Stimulated activated naive CD4-positive, alpha-beta T cell (primary cell): ENCODE measurements at regions not wholly inside any gene's neighbourhood (a gene's known extent, or its start where the extent isn't known, plus 50 kb on each side); places are given as distances from the start of the nearest gene placed in this dataset.

Experiments
- DNase-seq, 6 experiments: peaks; one replicate each; lab custom pipeline; 2025; lab: John Stamatoyannopoulos, UW

DNA sequence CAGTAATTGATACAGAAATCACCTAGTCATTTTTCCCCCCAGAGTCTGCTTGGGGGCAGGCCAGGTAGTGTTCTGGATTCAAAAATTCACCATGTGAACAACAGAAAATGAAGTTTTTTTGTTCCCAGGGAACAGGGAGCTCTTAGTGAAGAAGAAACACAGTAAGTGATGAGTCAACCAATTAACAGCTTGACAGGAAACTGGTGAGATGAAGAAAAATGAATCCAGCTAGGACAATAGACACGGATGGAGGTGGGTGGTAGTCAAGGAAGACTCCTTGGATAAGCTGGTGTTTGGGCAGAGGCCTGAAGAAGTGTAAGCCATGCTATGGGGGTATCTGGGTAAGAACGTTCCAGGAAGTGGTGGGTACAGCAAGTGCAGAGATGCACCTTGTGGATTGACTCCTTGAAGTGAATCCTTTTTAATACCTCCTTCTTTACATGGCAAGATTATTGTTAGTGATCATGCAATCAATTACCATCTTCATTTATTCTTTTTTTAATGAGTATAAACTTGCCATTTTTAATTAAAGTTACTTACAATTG is 339.9 kb upstream of the RGMA start:
- no peak for DNase-seq

DNA sequence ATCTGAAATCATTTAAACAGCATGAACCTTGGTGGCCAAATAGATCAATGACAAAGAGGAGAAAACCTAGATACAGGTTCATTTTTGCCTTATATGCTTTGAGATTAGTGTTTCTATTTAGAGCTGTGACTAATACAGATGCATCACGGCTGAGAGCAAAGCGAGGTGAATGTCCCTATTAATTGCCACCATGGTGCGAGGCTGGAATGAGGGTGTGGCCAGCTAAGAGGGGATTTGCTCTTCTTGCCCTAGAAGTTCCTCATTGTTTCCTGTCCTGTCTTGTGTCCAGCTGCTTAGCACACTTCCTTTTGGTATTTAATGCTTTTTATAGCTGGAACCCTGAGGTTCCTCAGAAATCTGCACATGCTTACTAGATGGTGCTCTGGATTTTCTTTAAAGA is 339.1 kb upstream of the RGMA start:
- no peak for DNase-seq

GRCh38 chr15:93424131-93424530 is 335.1 kb upstream of the RGMA start:
- no peak for DNase-seq

- no peak for DNase-seq
Observed at GRCh38 chr15:93422476-93422875, 333.5 kb upstream of the RGMA start.

GRCh38 chr15:93420477-93420876 is 331.5 kb upstream of the RGMA start:
- DNase-seq: no peak

- no peak for DNase-seq
Observed at GRCh38 chr15:93420050-93420452, 331.0 kb upstream of the RGMA start.

DNA sequence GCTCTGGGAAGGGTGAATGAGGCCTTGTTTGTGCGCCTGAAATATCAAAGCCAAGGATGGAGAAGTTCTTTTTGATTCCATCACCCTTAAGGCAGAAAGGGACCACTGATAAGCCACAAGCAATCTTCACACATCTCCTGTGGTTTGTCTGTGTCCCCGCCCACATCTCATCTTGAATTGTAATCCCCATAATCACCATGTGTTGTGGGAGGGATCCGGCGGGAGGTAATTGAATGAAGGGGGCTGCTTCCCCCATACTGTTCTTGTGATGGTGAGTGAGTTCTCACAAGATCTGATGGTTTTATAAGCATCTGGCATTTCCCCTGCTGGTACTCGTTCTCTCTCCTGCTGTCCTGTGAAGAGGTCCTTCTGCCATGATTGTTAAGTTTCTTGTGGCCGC is 329.6 kb upstream of the RGMA start:
- DNase-seq: no peak

DNA sequence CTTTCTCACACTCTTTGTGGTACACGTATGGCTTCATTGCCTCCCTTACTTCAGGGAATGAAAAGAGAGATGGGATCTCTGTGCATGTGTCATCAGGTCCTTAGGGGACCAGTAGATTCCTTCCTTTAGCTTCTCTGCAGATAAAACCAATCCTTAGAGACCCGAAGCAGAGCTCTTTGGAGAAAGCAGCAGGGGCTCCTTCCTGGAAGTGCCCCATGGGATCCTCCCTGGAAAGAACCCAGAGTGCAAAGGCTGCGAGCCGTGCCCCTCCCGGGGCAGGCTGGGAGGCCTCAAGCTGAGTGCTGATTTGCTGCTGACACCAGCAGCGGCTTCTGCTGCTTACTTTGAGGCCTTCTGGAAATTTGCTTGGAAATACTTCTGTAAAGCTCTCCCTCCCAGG is 328.6 kb upstream of the RGMA start:
- DNase-seq: no peak

DNA sequence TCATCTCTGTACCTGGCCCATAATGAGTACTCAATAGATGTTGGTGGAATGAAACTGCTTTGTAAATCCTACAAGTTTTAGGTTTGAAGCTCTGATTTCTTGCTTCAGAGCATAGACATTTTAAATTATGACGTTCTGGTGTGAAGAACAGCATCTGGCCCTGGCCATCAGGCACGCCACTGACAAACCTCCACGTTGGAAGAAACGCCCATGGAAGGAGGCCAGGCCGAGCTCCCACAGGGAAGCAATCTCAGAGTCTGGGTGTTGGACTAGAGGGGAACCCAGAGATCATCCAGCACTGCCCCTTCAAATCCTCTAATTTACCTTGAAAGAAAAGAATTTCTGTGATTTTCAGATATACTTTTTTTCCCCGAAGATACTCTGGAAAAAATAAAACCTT is 328.1 kb upstream of the RGMA start:
- DNase-seq: no peak

GRCh38 chr15:93415576-93415975 is 326.6 kb upstream of the RGMA start:
- no peak for DNase-seq

- no peak for DNase-seq
Observed at GRCh38 chr15:93414576-93415231, 325.7 kb upstream of the RGMA start.

DNA sequence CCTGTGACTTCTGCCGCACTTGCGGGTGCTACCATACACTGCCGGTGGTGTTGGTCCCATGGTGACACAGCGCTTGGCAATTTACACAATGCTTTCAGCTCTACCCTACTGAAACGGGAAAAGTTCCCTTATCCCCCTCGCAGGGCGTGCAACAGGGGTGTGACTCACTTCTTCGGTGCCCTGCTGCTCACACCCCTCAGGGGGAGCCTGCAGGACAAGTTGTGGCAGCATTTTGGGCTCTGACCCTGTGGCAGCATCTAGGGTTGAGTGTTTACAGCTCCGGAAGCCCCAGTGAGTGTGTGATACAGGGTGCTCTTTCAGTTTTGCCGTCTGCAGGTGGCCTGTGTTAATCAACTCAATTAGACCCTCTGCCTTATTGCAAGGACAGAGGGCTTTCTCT is 324.7 kb upstream of the RGMA start:
- DNase-seq: no peak

DNA sequence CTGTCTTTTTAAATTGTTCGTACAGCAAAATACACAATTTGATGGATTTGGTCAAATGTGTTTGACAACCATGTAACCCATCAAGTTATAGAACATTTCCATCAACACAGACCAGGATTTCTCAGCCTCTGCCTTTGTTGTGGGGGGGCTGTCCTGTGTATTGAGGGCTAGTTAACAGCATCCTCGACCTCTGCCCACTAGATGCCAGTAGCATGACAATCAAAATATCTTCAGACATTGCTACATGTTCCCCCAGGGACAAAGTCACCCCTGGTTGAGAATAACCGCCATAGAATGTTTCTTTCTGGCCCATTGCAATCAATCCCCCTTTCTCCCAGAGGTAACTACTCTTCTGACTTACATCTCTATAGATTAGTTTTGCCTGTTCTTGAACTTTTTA is 310.1 kb upstream of the RGMA start:
- no peak for DNase-seq

DNA sequence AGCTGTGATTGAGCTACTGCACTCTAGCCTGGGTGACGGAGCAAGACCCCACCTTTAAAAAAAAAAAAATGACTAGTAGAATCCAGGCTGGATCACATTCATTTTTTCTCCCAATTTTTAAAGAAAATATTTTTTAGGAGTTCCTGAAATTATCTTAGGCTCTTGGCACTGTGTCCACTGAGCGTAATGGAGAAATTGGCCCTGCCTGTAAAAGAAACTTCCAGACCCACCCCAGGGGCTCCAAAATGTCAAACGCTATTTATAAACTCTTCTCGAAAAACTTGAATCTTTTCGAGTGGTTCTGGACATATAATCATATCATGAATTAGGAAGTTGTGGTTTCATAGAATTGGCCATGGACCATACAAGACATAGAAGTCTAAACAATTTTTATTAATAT is 300.2 kb upstream of the RGMA start:
- no peak for DNase-seq

DNA sequence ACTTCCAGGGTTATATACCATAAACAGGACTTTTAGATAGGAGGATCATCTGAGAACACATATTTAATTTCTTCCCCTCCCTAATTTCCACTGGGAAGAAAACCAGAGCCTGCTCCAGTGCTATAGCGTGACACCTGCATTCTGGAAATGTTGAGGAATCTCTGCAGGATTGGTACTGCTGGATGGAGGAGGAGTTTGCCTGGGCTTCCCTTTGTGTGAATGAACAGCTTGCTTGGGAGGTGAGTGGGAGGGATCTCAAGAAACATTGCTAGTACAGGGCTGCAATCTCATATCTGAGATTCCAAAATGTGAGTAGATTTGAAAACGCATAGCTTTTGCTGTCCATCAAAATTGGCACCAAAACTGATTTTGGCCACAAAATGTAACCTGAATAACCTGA is 295.9 kb upstream of the RGMA start:
- no peak for DNase-seq

- DNase-seq: no peak
Observed at GRCh38 chr15:93382200-93382820, 293.3 kb upstream of the RGMA start.

DNA sequence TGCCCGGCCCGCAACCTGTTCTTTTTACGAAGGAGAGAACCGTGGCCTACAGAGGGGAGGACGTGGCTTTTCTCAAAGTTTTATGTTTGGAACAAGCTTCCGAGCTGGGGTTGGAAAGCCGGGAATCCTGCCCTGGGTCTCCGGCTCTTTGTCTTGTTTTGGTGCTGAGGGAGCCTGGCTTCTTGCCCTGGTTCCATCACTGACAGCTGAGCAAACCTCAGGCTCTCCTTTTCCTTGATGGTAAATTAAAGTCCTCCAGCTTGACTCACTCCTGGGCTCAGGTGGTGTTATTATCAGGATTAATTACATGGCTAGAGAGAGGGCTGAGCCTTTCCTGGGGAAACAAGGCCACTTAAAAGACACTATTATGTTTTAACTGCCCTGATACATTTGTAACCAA is 289.5 kb upstream of the RGMA start:
- no peak for DNase-seq

DNA sequence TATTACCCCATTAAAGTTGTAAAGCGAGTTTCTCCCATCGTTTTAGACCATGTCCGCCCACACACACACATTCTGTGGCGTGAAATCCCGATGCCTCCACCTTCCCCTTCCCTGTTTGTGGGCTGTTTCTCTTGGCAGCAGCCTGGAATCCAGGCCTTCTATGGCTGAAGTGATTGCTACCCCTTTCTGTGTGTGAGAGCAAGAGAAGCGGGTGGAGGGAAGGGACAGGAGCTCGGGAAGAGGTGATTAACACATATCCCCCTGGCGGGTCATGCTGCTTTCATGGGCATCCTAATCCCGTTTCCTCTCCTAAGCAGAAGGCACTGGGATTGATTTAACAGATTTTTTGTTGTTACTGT is 283.8 kb upstream of the RGMA start:
- DNase-seq: no peak

- no peak for DNase-seq
Observed at GRCh38 chr15:93372208-93372864, 283.3 kb upstream of the RGMA start.

GRCh38 chr15:93366387-93367100 is 277.5 kb upstream of the RGMA start:
- DNase-seq: no peak

- DNase-seq: no peak
Observed at GRCh38 chr15:93362821-93363220, 273.8 kb upstream of the RGMA start.

DNA sequence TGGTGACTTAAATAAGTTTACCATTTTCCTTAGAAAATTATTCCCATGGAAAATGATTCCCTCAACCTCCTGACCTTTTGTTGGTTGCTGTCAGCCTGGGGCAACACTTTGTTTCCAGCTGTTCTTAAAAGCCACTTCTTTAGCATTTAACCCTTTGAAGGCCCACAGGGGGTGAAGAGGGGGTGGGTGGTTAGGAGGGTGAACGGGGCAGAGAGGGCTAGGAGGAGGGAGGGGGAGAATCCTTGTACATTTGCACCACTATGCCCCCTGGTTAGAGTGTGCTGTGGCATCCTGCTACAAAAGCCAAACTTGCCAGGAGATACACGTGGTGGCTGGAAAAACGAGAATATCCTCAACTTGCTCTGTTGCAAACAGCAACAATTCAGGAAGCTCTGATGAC is 273.2 kb upstream of the RGMA start:
- DNase-seq: no peak

DNA sequence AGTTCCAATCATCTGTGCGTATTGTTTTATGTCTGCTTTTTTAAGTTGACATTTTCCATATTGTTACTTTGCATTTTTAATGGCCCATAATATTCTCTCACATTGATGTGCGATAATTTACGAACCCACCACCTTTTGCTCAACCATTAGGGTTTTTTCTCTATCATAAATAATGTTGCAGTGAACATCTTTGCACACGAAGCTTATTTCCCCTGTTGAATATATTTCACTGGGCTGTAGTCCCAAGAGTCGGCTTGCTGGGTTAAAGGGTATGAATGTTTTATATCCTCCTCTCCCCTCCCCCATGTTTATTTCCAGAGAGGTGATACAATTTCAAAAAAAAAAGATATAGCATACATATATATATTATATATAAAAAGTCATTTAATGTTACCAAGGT is 272.7 kb upstream of the RGMA start:
- no peak for DNase-seq
